ENCODE measurements at regions not wholly inside any gene's neighbourhood (a gene's known extent, or its start where the extent isn't known, plus 50 kb on each side); places are given as distances from the start of the nearest gene placed in this dataset.

DNA sequence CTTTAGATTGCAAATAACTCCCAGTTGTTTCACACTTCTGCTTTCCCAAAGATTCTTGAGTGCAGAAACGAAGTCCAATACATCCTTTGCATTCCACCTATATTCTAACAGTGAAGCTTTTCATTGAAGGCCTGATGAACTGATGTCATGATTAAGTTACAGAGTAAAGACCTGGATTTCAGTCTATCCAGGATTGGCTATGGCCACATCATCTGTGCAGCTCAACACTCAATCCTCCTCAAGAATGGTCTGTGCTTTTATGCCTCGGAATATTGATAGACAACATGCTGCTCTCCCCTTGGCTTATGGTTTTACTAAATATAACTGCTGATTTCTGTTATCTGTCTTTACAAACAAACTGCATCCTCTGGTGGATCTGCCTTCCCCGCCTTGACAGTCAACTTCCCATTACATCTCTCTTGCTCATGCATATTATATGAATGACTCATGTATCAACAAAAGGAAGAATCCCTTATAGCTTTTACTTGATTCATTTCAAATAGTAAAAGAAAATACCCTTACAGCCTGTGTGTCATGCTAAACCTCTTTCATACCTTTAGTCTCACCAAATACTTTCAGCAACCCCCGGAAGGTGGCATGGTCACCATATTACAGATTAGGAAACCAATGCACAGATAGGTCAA lies 59.5 kb downstream of the SCN11A start:
- no peak overlapping the region for H3K4me3 ChIP-seq (ENCODE audit: low read length)
- no peak overlapping the region for H3K27ac ChIP-seq (ENCODE audit: low read length)
- no peaks in the 10 kb centered on the region for H3K36me3 Mint-ChIP-seq
- H3K9me3 Mint-ChIP-seq = no peaks in the 10 kb centered on the region
- no peaks in the 10 kb centered on the region for H3K27me3 ChIP-seq (ENCODE audit: control insufficient read depth, insufficient read depth, low read length)
- peaks cover 17 to 57% of the 10 kb centered on the region in 2 donors for H3K27me3 Mint-ChIP-seq (ENCODE audit: low read depth in 2 of 2)
- DNase-seq = no peak
- 84% methylated on average over 3 of the region's 4 CpGs for WGBS (ENCODE audit: insufficient coverage)
- TF ChIP-seq, protein P1, sequence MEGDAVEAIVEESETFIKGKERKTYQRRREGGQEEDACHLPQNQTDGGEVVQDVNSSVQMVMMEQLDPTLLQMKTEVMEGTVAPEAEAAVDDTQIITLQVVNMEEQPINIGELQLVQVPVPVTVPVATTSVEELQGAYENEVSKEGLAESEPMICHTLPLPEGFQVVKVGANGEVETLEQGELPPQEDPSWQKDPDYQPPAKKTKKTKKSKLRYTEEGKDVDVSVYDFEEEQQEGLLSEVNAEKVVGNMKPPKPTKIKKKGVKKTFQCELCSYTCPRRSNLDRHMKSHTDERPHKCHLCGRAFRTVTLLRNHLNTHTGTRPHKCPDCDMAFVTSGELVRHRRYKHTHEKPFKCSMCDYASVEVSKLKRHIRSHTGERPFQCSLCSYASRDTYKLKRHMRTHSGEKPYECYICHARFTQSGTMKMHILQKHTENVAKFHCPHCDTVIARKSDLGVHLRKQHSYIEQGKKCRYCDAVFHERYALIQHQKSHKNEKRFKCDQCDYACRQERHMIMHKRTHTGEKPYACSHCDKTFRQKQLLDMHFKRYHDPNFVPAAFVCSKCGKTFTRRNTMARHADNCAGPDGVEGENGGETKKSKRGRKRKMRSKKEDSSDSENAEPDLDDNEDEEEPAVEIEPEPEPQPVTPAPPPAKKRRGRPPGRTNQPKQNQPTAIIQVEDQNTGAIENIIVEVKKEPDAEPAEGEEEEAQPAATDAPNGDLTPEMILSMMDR (IDR thresholded peaks at IDR 0.05) = no peak
- no peaks in the 10 kb centered on the region for H3K4me1 ChIP-seq (ENCODE audit: control insufficient read depth, insufficient read depth, low read length)
- intact Hi-C loops (cut with micrococcal nuclease) = no loop called here
- no peaks in the 10 kb centered on the region for H3K4me1 Mint-ChIP-seq
- no peak overlapping the region for H3K27ac Mint-ChIP-seq
- no peak for ATAC-seq
- no peaks in the 10 kb centered on the region for H3K9me3 ChIP-seq (ENCODE audit: control insufficient read depth, insufficient read depth, low read length)
- H3K36me3 ChIP-seq (ENCODE audit: control insufficient read depth, insufficient read depth, low read length) = no peaks in the 10 kb centered on the region
- H3K4me3 Mint-ChIP-seq = no peak overlapping the region

DNA sequence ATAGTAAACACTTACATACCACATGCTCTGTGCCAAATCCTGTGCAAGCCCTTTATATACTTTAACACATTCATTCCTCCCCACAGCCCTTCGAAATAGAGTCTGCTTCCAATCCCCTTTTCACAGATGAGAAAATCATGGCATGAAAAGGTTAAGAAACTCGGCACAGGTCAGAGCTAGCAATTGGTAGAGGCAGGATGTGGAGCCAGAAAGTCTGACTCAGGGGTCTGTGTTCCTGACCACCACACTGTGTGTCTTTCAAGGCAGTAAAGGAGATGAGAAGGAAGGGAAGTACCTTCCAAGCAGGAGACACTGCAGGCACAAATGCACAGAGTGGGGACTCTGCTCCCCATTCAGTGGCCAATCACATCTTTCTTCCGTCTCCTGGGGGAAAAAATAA lies 61.1 kb downstream of the SCN11A start:
- Histone ChIP-seq H3K27ac (ENCODE audit: low read length) (no peak overlapping the region), H3K27me3 (ENCODE audit: control insufficient read depth, insufficient read depth, low read length) (no peaks in the 10 kb centered on the region), H3K36me3 (ENCODE audit: control insufficient read depth, insufficient read depth, low read length) (no peaks in the 10 kb centered on the region), H3K4me3 (ENCODE audit: low read length) (no peak overlapping the region), H3K4me1 (ENCODE audit: control insufficient read depth, insufficient read depth, low read length) (no peaks in the 10 kb centered on the region), H3K9me3 (ENCODE audit: control insufficient read depth, insufficient read depth, low read length) (no peaks in the 10 kb centered on the region)
- Mint-ChIP-seq H3K27me3 (ENCODE audit: low read depth in 2 of 2) (peaks cover 10 to 46% of the 10 kb centered on the region in 2 donors), H3K27ac (no peak overlapping the region), H3K4me1 (no peaks in the 10 kb centered on the region), H3K9me3 (no peaks in the 10 kb centered on the region), H3K4me3 (no peak overlapping the region), H3K36me3 (no peaks in the 10 kb centered on the region)
- ATAC-seq (no peak), DNase-seq (no peak)
- 84% methylated on average over 3 of the region's 3 CpGs for WGBS (ENCODE audit: insufficient coverage)
- intact Hi-C loops (cut with micrococcal nuclease) = no loop called here
- TF ChIP-seq, protein P1 (IDR thresholded peaks at IDR 0.05) = no peak

DNA sequence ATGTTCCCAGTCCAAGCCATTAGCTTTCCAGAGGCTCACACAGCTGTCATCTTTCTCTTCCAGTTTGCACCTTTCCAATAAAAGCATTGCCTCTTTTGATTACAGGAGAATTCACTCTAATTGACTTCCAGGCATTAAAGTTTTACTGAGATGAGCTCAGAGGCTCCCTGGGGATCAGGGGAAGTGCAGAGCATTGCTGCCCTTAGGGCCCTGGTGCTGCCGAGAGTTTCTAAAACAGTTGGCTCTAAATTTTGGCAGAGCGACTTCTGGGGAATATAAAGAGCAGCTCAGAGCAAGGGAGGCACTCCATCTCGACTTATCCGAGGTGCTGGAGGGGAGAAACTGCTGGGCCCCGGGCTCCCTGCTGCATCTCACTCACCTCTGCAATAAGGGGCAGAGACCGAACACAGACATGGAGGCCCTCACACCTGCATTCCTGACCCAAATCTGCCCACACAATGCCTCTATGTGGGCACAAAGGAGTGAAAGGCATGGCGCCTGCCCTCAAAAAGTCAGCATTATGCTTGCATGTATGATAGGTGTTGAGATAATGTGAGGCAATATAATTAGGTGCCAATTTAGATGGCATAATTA lies 61.7 kb downstream of the SCN11A start:
- no peaks in the 10 kb centered on the region for H3K4me1 Mint-ChIP-seq
- peaks cover 9 to 42% of the 10 kb centered on the region in 2 donors for H3K27me3 Mint-ChIP-seq (ENCODE audit: low read depth in 2 of 2)
- H3K36me3 ChIP-seq (ENCODE audit: control insufficient read depth, insufficient read depth, low read length) = no peaks in the 10 kb centered on the region
- DNase-seq (no peak), ATAC-seq (no peak)
- 82% methylated on average over 7 of the region's 7 CpGs for WGBS (ENCODE audit: insufficient coverage)
- intact Hi-C loops (cut with micrococcal nuclease) = no loop called here
- no peak overlapping the region for H3K4me3 Mint-ChIP-seq
- no peak overlapping the region for H3K27ac ChIP-seq (ENCODE audit: low read length)
- H3K9me3 ChIP-seq (ENCODE audit: control insufficient read depth, insufficient read depth, low read length) = no peaks in the 10 kb centered on the region
- TF ChIP-seq, protein P1 (IDR thresholded peaks at IDR 0.05) = no peak
- H3K4me3 ChIP-seq (ENCODE audit: low read length) = no peak overlapping the region
- H3K36me3 Mint-ChIP-seq = no peaks in the 10 kb centered on the region
- H3K4me1 ChIP-seq (ENCODE audit: control insufficient read depth, insufficient read depth, low read length) = no peaks in the 10 kb centered on the region
- no peak overlapping the region for H3K27ac Mint-ChIP-seq
- H3K27me3 ChIP-seq (ENCODE audit: control insufficient read depth, insufficient read depth, low read length) = no peaks in the 10 kb centered on the region
- H3K9me3 Mint-ChIP-seq = no peaks in the 10 kb centered on the region

DNA sequence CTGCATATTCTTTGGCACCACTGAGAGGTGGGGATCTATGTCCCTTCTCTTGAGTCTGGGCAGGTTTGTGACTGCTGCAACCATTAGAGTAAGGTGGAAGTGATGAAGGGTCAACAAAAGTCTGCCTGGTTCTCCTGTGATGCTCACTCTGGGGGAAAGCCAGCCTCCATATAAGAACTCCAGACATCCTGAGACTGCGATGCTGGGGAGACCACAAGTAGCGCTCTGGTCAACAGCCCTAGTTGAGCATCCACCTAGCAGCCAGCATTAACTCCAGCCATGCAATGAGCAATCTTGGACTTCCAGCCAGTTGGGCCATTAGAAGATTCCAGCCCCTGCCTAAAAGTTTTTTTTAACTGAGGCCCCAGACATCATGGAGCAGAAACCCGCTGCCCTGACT lies 62.8 kb downstream of the SCN11A start:
- no peak for DNase-seq
- Histone ChIP-seq H3K36me3 (ENCODE audit: control insufficient read depth, insufficient read depth, low read length) (no peaks in the 10 kb centered on the region), H3K4me1 (ENCODE audit: control insufficient read depth, insufficient read depth, low read length) (no peaks in the 10 kb centered on the region), H3K27ac (ENCODE audit: low read length) (no peak overlapping the region), H3K27me3 (ENCODE audit: control insufficient read depth, insufficient read depth, low read length) (no peaks in the 10 kb centered on the region), H3K4me3 (ENCODE audit: low read length) (no peak overlapping the region), H3K9me3 (ENCODE audit: control insufficient read depth, insufficient read depth, low read length) (no peaks in the 10 kb centered on the region)
- Mint-ChIP-seq H3K27me3 (ENCODE audit: low read depth in 2 of 2) (peaks cover 14 to 43% of the 10 kb centered on the region in 2 donors), H3K4me1 (no peaks in the 10 kb centered on the region), H3K36me3 (no peaks in the 10 kb centered on the region), H3K4me3 (no peak overlapping the region), H3K27ac (no peak overlapping the region), H3K9me3 (no peaks in the 10 kb centered on the region)
- intact Hi-C loops (cut with micrococcal nuclease) = no loop called here
- TF ChIP-seq, protein P1 (IDR thresholded peaks at IDR 0.05) = no peak
- ATAC-seq = no peak
- 96% methylated on average over 3 of the region's 3 CpGs for WGBS (ENCODE audit: insufficient coverage)
